K562 (cell line): ENCODE measurements at regions not wholly inside any gene's neighbourhood (a gene's known extent, or its start where the extent isn't known, plus 50 kb on each side); places are given as distances from the start of the nearest gene placed in this dataset.

Source experiments
- DEAF1 ChIP-seq: fragments of 450-650 bp; formaldehyde crosslinking; IDR thresholded peaks from 2 replicates; pipeline ENCODE4 v1.4.0; 2020; ENCODE audit warnings: mild to moderate bottlenecking, moderate library complexity
- E4F1 ChIP-seq: fragments of 250-450 bp; sonication (Bioruptor Pico); IDR thresholded peaks from 2 replicates; pipeline ENCODE4 v1.5.0; 2021; ENCODE audit warnings: mild to moderate bottlenecking, borderline replicate concordance
- HDAC3 ChIP-seq: fragments of 450-650 bp; IDR thresholded peaks from 2 replicates; pipeline ENCODE4 v1.6.1; 2018; ENCODE audit warnings: borderline replicate concordance, mild to moderate bottlenecking, moderate library complexity; ENCODE audit not compliant: partially characterized antibody
- JUND ChIP-seq, 2 experiments: IDR thresholded peaks; 2 replicates in 1 of 2; 3 replicates in 1 of 2; pipeline ENCODE4 v1.6.1; 2011; ENCODE audit warnings: borderline replicate concordance in 2 of 2, low read depth in 2 of 2, low read length in 2 of 2, improper control_type of control experiment in 1 of 2, missing biosample characterization in 1 of 2, missing genetic modification characterization in 1 of 2, missing genetic modification reagents in 1 of 2
- MTA2 ChIP-seq: fragments of 450-650 bp; IDR thresholded peaks from 2 replicates; pipeline ENCODE4 v1.6.1; 2016; ENCODE audit warnings: low read depth
- PRMT5 ChIP-seq: sonication (generic); formaldehyde crosslinking; IDR thresholded peaks from 2 replicates; pipeline ENCODE4 v1.5.0; 2020; ENCODE audit warnings: missing genetic modification reagents
- PURB ChIP-seq: sonication (generic); formaldehyde crosslinking; IDR thresholded peaks from 2 replicates; pipeline ENCODE4 v1.9.0; 2021; ENCODE audit warnings: low read depth, mild to moderate bottlenecking, missing genetic modification reagents
- SFPQ ChIP-seq: fragments of 200-400 bp; formaldehyde crosslinking; IDR thresholded peaks from 2 replicates; pipeline ENCODE4 v1.6.1; 2017; ENCODE audit warnings: mild to moderate bottlenecking, low read depth, low read length, moderate library complexity
- SPI1 ChIP-seq: IDR thresholded peaks from 2 replicates; pipeline ENCODE4 v1.6.1; 2011; ENCODE audit warnings: low read depth, low read length, control low read depth, borderline replicate concordance
- TEAD4 ChIP-seq, 2 experiments: sonication (generic) in 1 of 2; formaldehyde crosslinking in 1 of 2; IDR thresholded peaks; 2 replicates each; pipeline versions ENCODE4 v1.6.1 to v1.8.0; 2012 to 2022; ENCODE audit warnings: borderline replicate concordance in 1 of 2, inconsistent platforms in 1 of 2, low read length in 1 of 2, mild to moderate bottlenecking in 1 of 2, missing genetic modification reagents in 1 of 2
- TFAM ChIP-seq: fragments of 250-450 bp; sonication (Bioruptor Pico); conservative IDR thresholded peaks from 2 replicates; pipeline ENCODE4 v1.5.0; 2021; ENCODE audit warnings: mild to moderate bottlenecking, moderate library complexity
- THRB ChIP-seq: fragments of 450-650 bp; formaldehyde crosslinking; conservative IDR thresholded peaks from 2 replicates; pipeline ENCODE4 v1.4.0; 2022; ENCODE audit warnings: mild to moderate bottlenecking, missing genetic modification characterization
- TOE1 ChIP-seq, 2 experiments: fragments of 450-650 bp in 1 of 2; sonication (generic) in 1 of 2; formaldehyde crosslinking in 1 of 2; IDR thresholded peaks; 2 replicates each; pipeline versions ENCODE4 v1.7.1 to v1.8.0; 2016 to 2022; ENCODE audit warnings: borderline replicate concordance in 2 of 2, mild to moderate bottlenecking in 2 of 2, antibody characterized with exemption in 1 of 2, inconsistent platforms in 1 of 2, low read depth in 1 of 2, missing genetic modification reagents in 1 of 2, moderate library complexity in 1 of 2
- TSHZ1 ChIP-seq: fragments of 250-450 bp; sonication (Bioruptor Pico); IDR thresholded peaks from 2 replicates; pipeline ENCODE4 v1.4.0; 2020; ENCODE audit warnings: mild to moderate bottlenecking, moderate library complexity
- ZNF830 ChIP-seq: fragments of 250-450 bp; sonication (Bioruptor Pico); IDR thresholded peaks from 2 replicates; pipeline ENCODE4 v1.5.0; 2021; ENCODE audit warnings: mild to moderate bottlenecking

- TF ChIP-seq SFPQ (no peak), SPI1 (0 out of 2 replicates have a peak, but pooled peaks have one; percentile 40), PRMT5 (CRISPR knock-in tag) (no peak), TEAD4 (IDR thresholded peaks at IDR 0.05; ENCODE audit: low read length) (no peak; the same call in 1 of the 2 replicates), TEAD4 (CRISPR knock-in tag; IDR thresholded peaks at IDR 0.05; ENCODE audit: borderline replicate concordance) (no peak), TSHZ1 (CRISPR knock-in tag) (no peak), DEAF1 (CRISPR knock-in tag) (no peak), THRB (CRISPR knock-in tag) (no peak), TOE1 (IDR thresholded peaks at IDR 0.05; ENCODE audit: borderline replicate concordance) (no peak), TOE1 (CRISPR knock-in tag; IDR thresholded peaks at IDR 0.05; ENCODE audit: borderline replicate concordance, low read depth) (no peak), ZNF830 (CRISPR knock-in tag) (no peak), MTA2 (no peak), PURB (CRISPR knock-in tag) (no peak), TFAM (CRISPR knock-in tag) (no peak), E4F1 (CRISPR knock-in tag) (no peak), HDAC3 (no peak), JUND (IDR thresholded peaks at IDR 0.05; ENCODE audit: borderline replicate concordance, low read depth, low read length) (no peak), JUND (tag; IDR thresholded peaks at IDR 0.05; ENCODE audit: borderline replicate concordance, low read depth, low read length) (0 out of 3 replicates have a peak, but pooled peaks have one; percentile 10)
Observed at GRCh38 chr6:33903579-33903978, 99.8 kb upstream of the MLN start (continued).
